Endothelial cell of umbilical vein (primary cell): ENCODE measurements at regions not wholly inside any gene's neighbourhood (a gene's known extent, or its start where the extent isn't known, plus 50 kb on each side); places are given as distances from the start of the nearest gene placed in this dataset.

Experiments used
- BruUV-seq: library from RNA; stranded (reverse); fragments of 400-500 nt; replicated peaks from 2 replicates; lab custom pipeline; 2021; lab: Mats Ljungman, UMichigan
- CTCF ChIA-PET: fragments of 300-600, 350-600 bp; sonication (Branson Sonifier 250); formaldehyde crosslinking; loops from one replicate; lab custom pipeline; 2021; ENCODE audit warnings: antibody characterized with exemption, inconsistent platforms; lab: Charles Lee
- POLR2A ChIA-PET: fragments of 300-600, 350-600 bp; sonication (Branson Sonifier 250); formaldehyde crosslinking; loops from one replicate; lab custom pipeline; 2021; ENCODE audit warnings: antibody characterized with exemption, inconsistent platforms; lab: Charles Lee
- DNase-seq: peaks from one replicate; pipeline ENCODE4 v3.0.0-alpha.2; 2011; ENCODE audit warnings: low read depth, low spot score
- FAIRE-seq: peaks from 2 replicates; lab custom pipeline; 2011; peaks lifted over from hg19 to GRCh38; lab: Jason Lieb, UNC
- H2AFZ ChIP-seq: 2 replicates; pipeline ENCODE4 v1.6.0; 2012; ENCODE audit warnings: low read depth, low read length, control low read depth, inconsistent platforms
- H3K27ac ChIP-seq: 2 replicates; pipeline ENCODE4 v1.5.1; 2011; ENCODE audit warnings: low read depth, mild to moderate bottlenecking, control low read depth, low read length, moderate library complexity; ENCODE audit not compliant: insufficient read depth
- H3K27me3 ChIP-seq, 2 experiments: 2 replicates each; pipeline versions ENCODE4 v1.6.0 to v1.6.1; 2011; ENCODE audit warnings: low read length in 2 of 2, mixed read lengths in 1 of 2; ENCODE audit not compliant: control insufficient read depth in 2 of 2, insufficient read depth in 2 of 2
- H3K36me3 ChIP-seq, 2 experiments: 2 replicates in 1 of 2; 3 replicates in 1 of 2; pipeline ENCODE4 v1.5.1; 2011; ENCODE audit warnings: low read length in 2 of 2, mild to moderate bottlenecking in 1 of 2, moderate library complexity in 1 of 2; ENCODE audit not compliant: control insufficient read depth in 2 of 2, insufficient read depth in 2 of 2; ENCODE audit errors: extremely low read depth in 1 of 2
- H3K4me1 ChIP-seq: 3 replicates; pipeline ENCODE4 v1.5.1; 2011; ENCODE audit warnings: mild to moderate bottlenecking, low read length; ENCODE audit not compliant: control insufficient read depth, insufficient read depth; ENCODE audit errors: extremely low read depth
- H3K4me2 ChIP-seq: 2 replicates; pipeline ENCODE4 v1.6.1; 2011; ENCODE audit warnings: low read length, control low read depth, mixed read lengths; ENCODE audit not compliant: insufficient read depth
- H3K4me3 ChIP-seq, 3 experiments: fragments of 200-600 bp in 1 of 3; sonication (generic), shearing (Covaris generic) in 1 of 3; replicated peaks in 1 of 3; 2 replicates each; pipeline ENCODE4 v1.5.1; 2011 to 2016; ENCODE audit warnings: control low read depth in 3 of 3, low read length in 3 of 3, mild to moderate bottlenecking in 2 of 3, inconsistent platforms in 1 of 3, low read depth in 1 of 3, moderate library complexity in 1 of 3; ENCODE audit not compliant: insufficient read depth in 1 of 3
- H3K79me2 ChIP-seq: 2 replicates; pipeline ENCODE4 v1.6.0; 2012; ENCODE audit warnings: low read length, inconsistent platforms; ENCODE audit not compliant: control insufficient read depth, insufficient read depth
- H3K9ac ChIP-seq: replicated peaks from 2 replicates; pipeline ENCODE3; 2011; ENCODE audit warnings: low read length, control low read depth; ENCODE audit not compliant: insufficient read depth; ENCODE audit errors: extremely low read depth
- H3K9me1 ChIP-seq: replicated peaks from 3 replicates; pipeline ENCODE4 v1.6.0; 2011; ENCODE audit warnings: mild to moderate bottlenecking, low read length; ENCODE audit not compliant: control insufficient read depth, insufficient read depth; ENCODE audit errors: extremely low read depth
- H3K9me3 ChIP-seq: replicated peaks from 2 replicates; pipeline ENCODE4 v1.5.1; 2012; ENCODE audit warnings: low read length, inconsistent platforms; ENCODE audit not compliant: control insufficient read depth, insufficient read depth
- H4K20me1 ChIP-seq: replicated peaks from 2 replicates; pipeline ENCODE3; 2011; ENCODE audit warnings: mild to moderate bottlenecking, low read length; ENCODE audit not compliant: control insufficient read depth, insufficient read depth; ENCODE audit errors: extremely low read depth
- CTCF ChIP-seq, 2 donors: IDR thresholded peaks; 1 replicate in 1 of 2; 2 replicates in 1 of 2; pipeline ENCODE4 v1.5.1; 2011; ENCODE audit warnings: low read length in 2 of 2, mild to moderate bottlenecking in 2 of 2, moderate library complexity in 2 of 2, control low read depth in 1 of 2, inconsistent platforms in 1 of 2, low read depth in 1 of 2; ENCODE audit not compliant: insufficient read depth in 1 of 2; ENCODE audit errors: extremely low read depth in 1 of 2
- EZH2 ChIP-seq: IDR thresholded peaks from 2 replicates; pipeline ENCODE4 v1.6.1; 2012; ENCODE audit warnings: borderline replicate concordance, low read depth, mild to moderate bottlenecking, moderate library complexity, low read length, inconsistent platforms; ENCODE audit not compliant: severe bottlenecking
- FOS ChIP-seq: IDR thresholded peaks from 2 replicates; pipeline ENCODE4 v1.6.1; 2011; ENCODE audit warnings: mild to moderate bottlenecking, low read length, moderate library complexity, borderline replicate concordance; ENCODE audit not compliant: insufficient read depth
- GATA2 ChIP-seq: IDR thresholded peaks from 2 replicates; pipeline ENCODE4 v1.7.0; 2011; ENCODE audit warnings: low read depth, mild to moderate bottlenecking, moderate library complexity, mixed read lengths, low read length; ENCODE audit not compliant: insufficient read length, insufficient read depth
- JUN ChIP-seq: IDR thresholded peaks from 2 replicates; pipeline ENCODE4 v1.6.1; 2011; ENCODE audit warnings: borderline replicate concordance, low read depth; ENCODE audit not compliant: insufficient read length, insufficient read depth
- POLR2A ChIP-seq: IDR thresholded peaks from 2 replicates; pipeline ENCODE4 v1.6.1; 2012; ENCODE audit warnings: low read depth, mild to moderate bottlenecking, control low read depth, low read length
- POLR2AphosphoS5 ChIP-seq: IDR thresholded peaks from 2 replicates; pipeline ENCODE4 v1.6.1; 2012; ENCODE audit warnings: low read depth, mild to moderate bottlenecking, control low read depth, low read length, moderate library complexity; ENCODE audit not compliant: insufficient read depth
- dilution Hi-C: fragments of 300-500 bp; cut with MboI; formaldehyde crosslinking; loops from one replicate; pipeline ENCODE4 v1.15.0; 2019; ENCODE audit warnings: low sequenced_read_pairs; ENCODE audit not compliant: extremely low pct_ligation_motif_present
- intact Hi-C: fragments of 100-400 bp; cut with micrococcal nuclease; formaldehyde crosslinking; loops from one replicate; pipeline ENCODE4 v1.10.0; 2022

DNA sequence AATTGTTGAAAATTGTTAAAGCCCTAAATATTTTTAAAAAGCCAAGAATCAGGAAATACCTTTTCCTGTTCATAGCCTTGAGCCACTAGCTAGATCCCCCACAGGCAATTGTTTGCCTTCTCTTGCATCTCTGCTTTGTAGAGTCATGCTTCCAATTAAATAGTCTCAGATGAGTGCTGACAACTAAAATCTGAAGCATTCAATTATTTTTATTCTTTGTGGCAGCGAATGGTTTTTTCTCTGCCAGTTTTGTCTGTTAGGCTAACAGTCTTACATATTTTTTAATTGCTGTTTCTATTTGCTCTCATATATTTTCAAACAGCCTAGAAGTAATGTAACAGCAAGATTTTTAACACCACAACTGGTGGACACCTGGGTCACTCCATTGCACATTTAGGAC is 277.1 kb upstream of the GBE1 start:
- Histone ChIP-seq H3K4me1 (no peaks in the 10 kb centered on the region), H2AFZ (no peak overlapping the region), H3K4me3 (no peak overlapping the region), H3K9me1 (no peaks in the 10 kb centered on the region), H4K20me1 (no peaks in the 10 kb centered on the region), H3K36me3 (no peaks in the 10 kb centered on the region), H3K27me3 (no peaks in the 10 kb centered on the region), H3K27ac (no peak overlapping the region), H3K79me2 (no peaks in the 10 kb centered on the region), H3K9me3 (no peaks in the 10 kb centered on the region), H3K4me2 (no peak overlapping the region), H3K9ac (no peak overlapping the region)
- CTCF ChIA-PET = interaction anchor here (1.0 kb wide), 1 partner anchor 94 kb away, joined by 3 read pairs; no protein-coding TSS in a partner anchor
- dilution Hi-C loops = no loop called here
- DNase-seq (peak; percentile 4), FAIRE-seq (no peak)
- BruUV-seq = no TSS peak
- no peak for TF ChIP-seq CTCF (IDR thresholded peaks at IDR 0.05; ENCODE audit: extremely low read depth in 1 of 2, insufficient read depth in 1 of 2, low read depth in 1 of 2, low read length in 2 of 2)
- no peak for TF ChIP-seq POLR2AphosphoS5
- no peak for TF ChIP-seq GATA2
- TF ChIP-seq JUN = no peak
- no peak for TF ChIP-seq FOS
- TF ChIP-seq POLR2A = no peak
- no peak for TF ChIP-seq EZH2
- POLR2A ChIA-PET = no interaction called here
- intact Hi-C loops = no loop called here
